Heart left ventricle (tissue), 16 donors: ENCODE measurements at regions not wholly inside any gene's neighbourhood (a gene's known extent, or its start where the extent isn't known, plus 50 kb on each side); places are given as distances from the start of the nearest gene placed in this dataset.

ENCODE experiments used
- ATAC-seq, 4 donors: fragments of 200-7000 bp; cut with Tn5 transposase; one replicate each; pipeline ENCODE4 v1.9.1; 2020 to 2022; ENCODE audit warnings: moderate library complexity in 4 of 4, mild to moderate bottlenecking in 3 of 4, moderate number of reproducible peaks in 1 of 4
- DNase-seq, 5 donors: peaks; one replicate each; pipeline ENCODE4 v3.0.0-alpha.2; 2020
- H3K27ac ChIP-seq, 12 donors: fragments of 200-600 bp; sonication (generic) in 4 of 12; one replicate each; pipeline versions ENCODE4 v1.5.0 to v1.8.0; 2016 to 2022; ENCODE audit warnings: mild to moderate bottlenecking in 2 of 12
- H3K27me3 ChIP-seq, 9 donors: fragments of 200-600 bp; sonication (generic) in 2 of 9; one replicate each; pipeline versions ENCODE4 v1.5.1 to v1.8.0; 2016 to 2022; ENCODE audit warnings: mild to moderate bottlenecking in 3 of 9
- H3K36me3 ChIP-seq, 9 donors: fragments of 200-600 bp; sonication (generic) in 2 of 9; one replicate each; pipeline versions ENCODE4 v1.5.0 to v1.8.0; 2018 to 2022; ENCODE audit warnings: mild to moderate bottlenecking in 2 of 9
- H3K4me1 ChIP-seq, 12 donors: fragments of 200-600 bp; sonication (generic) in 4 of 12; one replicate each; pipeline versions ENCODE4 v1.5.0 to v1.8.0; 2016 to 2022; ENCODE audit warnings: mild to moderate bottlenecking in 3 of 12
- H3K4me3 ChIP-seq, 12 donors: fragments of 200-600 bp; sonication (generic) in 4 of 12; one replicate each; pipeline versions ENCODE4 v1.5.0 to v1.8.0; 2017 to 2022; ENCODE audit warnings: mild to moderate bottlenecking in 9 of 12, moderate library complexity in 4 of 12
- H3K9me3 ChIP-seq, 12 donors: fragments of 200-600 bp; sonication (generic) in 4 of 12; one replicate each; pipeline versions ENCODE4 v1.5.0 to v1.8.0; 2016 to 2022; ENCODE audit warnings: mild to moderate bottlenecking in 1 of 12
- CTCF ChIP-seq, 12 donors: fragments of 200-600 bp; sonication (generic) in 4 of 12; IDR thresholded peaks; one replicate each; pipeline versions ENCODE4 v1.5.0 to v1.8.0; 2018 to 2022; ENCODE audit warnings: antibody characterized with exemption in 12 of 12, mild to moderate bottlenecking in 5 of 12
- POLR2A ChIP-seq, 2 donors: fragments of 450-650 bp; IDR thresholded peaks; one replicate each; pipeline ENCODE4 v1.6.1; 2017; ENCODE audit warnings: antibody characterized with exemption in 2 of 2, mild to moderate bottlenecking in 2 of 2, moderate library complexity in 2 of 2
- WGBS, 4 donors: extraction: QIAGEN DNeasy Blood & Tissue Kit in 2 of 4; methylation state at CpG; one replicate each; pipeline versions ENCODE4 v1.1.5 to v1.1.7; 2013 to 2018; 5-methylcytosine and 5-hydroxymethylcytosine counted together
- intact Hi-C, 10 donors: fragments of 100-400 bp; cut with DNase I; formaldehyde crosslinking; loops; one replicate each; pipeline versions ENCODE4 v1.11.1 to v1.14.2; 2022
- donor health status: ischemic (EF 13 %, LVEDD 7.1; RV severe dilation, severe dysfunction).
- donor health status: healthy with polysubstance abuse.
- donor health status: DM: no; HTN: yes; CAD: no.
- donor health status: DM: no; HTN: no; CAD: no.
- donor health status: ischemic (EF 25% LVEDD 6.9; RV normal size, moderate dysfunction).
- donor health status: ischemic (EF 25% LVEDD 5.7; RV mildly dilated, moderate dysfunction).
- donor health status: healthy.
- donor health status: DM: yes; HTN: yes; CAD: no.
- donor health status: ischemic (EF 35%, LVEDD 5.7; RV mildly dilated, moderate dysfunction).
- donor health status: nonischemic (EF 11% LVEDD 7.7; RV severe dilation, severe dysfunction).
- donor health status: DM: yes; HTN: yes; CAD: no.
- donor health status: PGD.
- donor health status: ischemic (EF 29% LVEDD 5.4; RV normal size, mild dysfunction).
- donor health status: nonischemic (EF 23%, LVEDD 6.1; RV moderate dilation, normal function).

GRCh38 chr12:98127336-98127679, 388.1 kb upstream of the TMPO start:
- no peak for DNase-seq
- intact Hi-C loops = no loop called here
- H3K27me3 ChIP-seq = no peaks in the 10 kb centered on the region
- no peaks in the 10 kb centered on the region for H3K9me3 ChIP-seq
- H3K4me1 ChIP-seq = peaks cover 0 to 29% (median 13%) of the 10 kb centered on the region in 12 donors
- 39 to 62% (median 45%) methylated on average over 3 of the region's 3 CpGs for WGBS, 4 donors
- TF ChIP-seq CTCF (IDR thresholded peaks at IDR 0.05) (no peak), POLR2A (IDR thresholded peaks at IDR 0.05) (no peak)
- ATAC-seq = peak in 1 of 4 donors; percentile 28
- H3K4me3 ChIP-seq = no peak overlapping the region
- H3K36me3 ChIP-seq = no peaks in the 10 kb centered on the region
- peak overlapping the region in 9 of 12 donors; percentile 30 to 58 (median 36) for H3K27ac ChIP-seq

- Histone ChIP-seq H3K4me1 (peaks cover 0 to 25% (median 13%) of the 10 kb centered on the region in 12 donors), H3K36me3 (no peaks in the 10 kb centered on the region), H3K27me3 (no peaks in the 10 kb centered on the region), H3K27ac (peak overlapping the region in 8 of 12 donors; percentile 30 to 58 (median 43)), H3K4me3 (no peak overlapping the region), H3K9me3 (no peaks in the 10 kb centered on the region)
- ATAC-seq = no peak
- TF ChIP-seq CTCF (IDR thresholded peaks at IDR 0.05) (no peak), POLR2A (IDR thresholded peaks at IDR 0.05) (no peak)
- DNase-seq = no peak
- intact Hi-C loops = no loop called here
Observed at GRCh38 chr12:98127854-98128253, 387.5 kb upstream of the TMPO start.

- H3K27ac ChIP-seq = no peak overlapping the region
- DNase-seq (no peak), ATAC-seq (no peak)
- H3K9me3 ChIP-seq = no peaks in the 10 kb centered on the region
- intact Hi-C loops = no loop called here
- H3K36me3 ChIP-seq = no peaks in the 10 kb centered on the region
- no peak overlapping the region for H3K4me3 ChIP-seq
- TF ChIP-seq CTCF (IDR thresholded peaks at IDR 0.05) (no peak), POLR2A (IDR thresholded peaks at IDR 0.05) (no peak)
- 53 to 57% (median 55%) methylated on average over 2 of the region's 2 CpGs for WGBS, 4 donors
- H3K27me3 ChIP-seq = no peaks in the 10 kb centered on the region
- H3K4me1 ChIP-seq = no peaks in the 10 kb centered on the region
Observed at GRCh38 chr12:98136544-98136943, 378.8 kb upstream of the TMPO start.

- DNase-seq (no peak), ATAC-seq (no peak)
- Histone ChIP-seq H3K4me3 (no peak overlapping the region), H3K36me3 (no peaks in the 10 kb centered on the region), H3K4me1 (no peaks in the 10 kb centered on the region), H3K27ac (no peak overlapping the region), H3K27me3 (no peaks in the 10 kb centered on the region), H3K9me3 (no peaks in the 10 kb centered on the region)
- TF ChIP-seq POLR2A (IDR thresholded peaks at IDR 0.05) (no peak), CTCF (IDR thresholded peaks at IDR 0.05) (no peak)
- intact Hi-C loops = no loop called here
- 73 to 81% (median 75%) methylated on average over 1 of the region's 1 CpG for WGBS, 4 donors
Observed at GRCh38 chr12:98137278-98137677, 378.1 kb upstream of the TMPO start.
